Uterus (tissue), 3 donors: ENCODE measurements at regions not wholly inside any gene's neighbourhood (a gene's known extent, or its start where the extent isn't known, plus 50 kb on each side); places are given as distances from the start of the nearest gene placed in this dataset.

Experiments
- DNase-seq, 2 donors: peaks; one replicate each; pipeline ENCODE4 v3.0.0-alpha.2; 2019 to 2020
- H3K27ac ChIP-seq, 2 donors: fragments of 200-600 bp; sonication (generic); 1 replicate in 1 of 2; 2 replicates in 1 of 2; pipeline ENCODE4 v1.5.1; 2016 to 2018
- H3K27me3 ChIP-seq, 2 donors: fragments of 200-600 bp; sonication (generic); one replicate each; pipeline ENCODE4 v1.5.1; 2018 to 2019; ENCODE audit warnings: control low read depth in 1 of 2
- H3K36me3 ChIP-seq, 2 donors: fragments of 200-600 bp; sonication (generic); one replicate each; pipeline ENCODE4 v1.5.1; 2019; ENCODE audit warnings: control low read depth in 1 of 2
- H3K4me1 ChIP-seq, 2 donors: fragments of 200-600 bp; sonication (generic); one replicate each; pipeline ENCODE4 v1.5.1; 2018 to 2019; ENCODE audit warnings: control low read depth in 1 of 2
- H3K4me3 ChIP-seq, 2 donors: fragments of 200-600 bp; sonication (generic); 1 replicate in 1 of 2; 2 replicates in 1 of 2; pipeline ENCODE4 v1.5.1; 2018 to 2019; ENCODE audit warnings: mild to moderate bottlenecking in 1 of 2
- H3K9me3 ChIP-seq, 2 donors: fragments of 200-600 bp; sonication (generic); one replicate each; pipeline ENCODE4 v1.5.1; 2019; ENCODE audit warnings: control low read depth in 1 of 2
- CTCF ChIP-seq, 4 experiments: fragments of 200-600 bp in 2 of 4; fragments of 450-650 bp in 2 of 4; sonication (generic) in 2 of 4; IDR thresholded peaks; one replicate each; pipeline ENCODE4 v1.5.1; 2016 to 2019; ENCODE audit warnings: antibody characterized with exemption in 4 of 4, mild to moderate bottlenecking in 2 of 4, moderate library complexity in 1 of 4
- POLR2A ChIP-seq, 2 donors: fragments of 450-650 bp; IDR thresholded peaks; one replicate each; pipeline ENCODE4 v1.6.1; 2016; ENCODE audit warnings: antibody characterized with exemption in 2 of 2, mild to moderate bottlenecking in 1 of 2, moderate library complexity in 1 of 2
- intact Hi-C: fragments of 100-400 bp; cut with DNase I; formaldehyde crosslinking; loops from one replicate; pipeline ENCODE4 v1.15.1; 2023; ENCODE audit warnings: low total_unique reads
- donor health status: DM: yes; HTN: yes; CAD: no.

DNA sequence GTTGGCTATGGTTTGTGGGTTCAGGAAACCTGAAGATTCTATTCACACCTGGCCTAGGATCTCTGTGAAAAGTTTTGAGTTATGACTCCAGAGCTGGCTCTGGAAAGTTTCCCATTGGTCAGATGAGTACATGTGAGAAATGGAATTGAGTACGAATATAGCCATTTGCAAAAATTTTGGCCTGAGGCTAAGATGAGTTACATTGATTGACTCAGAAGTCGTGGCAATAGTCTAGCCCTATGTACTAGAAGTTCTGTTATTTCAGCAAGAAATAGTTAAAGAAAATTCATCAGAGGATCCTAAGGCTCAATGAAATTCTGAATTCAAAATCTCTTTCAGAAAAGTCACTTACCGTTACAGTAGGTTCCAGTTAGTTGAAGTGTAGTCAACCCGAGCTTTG is 109.9 kb downstream of the PTCSC3 start:
- no peaks in the 10 kb centered on the region for H3K4me1 ChIP-seq
- DNase-seq: no peak
- no peak for TF ChIP-seq CTCF (IDR thresholded peaks at IDR 0.05)
- no peak for TF ChIP-seq POLR2A (IDR thresholded peaks at IDR 0.05)
- no peak overlapping the region for H3K4me3 ChIP-seq
- H3K27ac ChIP-seq: no peak overlapping the region
- no peaks in the 10 kb centered on the region for H3K9me3 ChIP-seq
- intact Hi-C loops: no loop called here
- no peaks in the 10 kb centered on the region for H3K27me3 ChIP-seq
- no peaks in the 10 kb centered on the region for H3K36me3 ChIP-seq

DNA sequence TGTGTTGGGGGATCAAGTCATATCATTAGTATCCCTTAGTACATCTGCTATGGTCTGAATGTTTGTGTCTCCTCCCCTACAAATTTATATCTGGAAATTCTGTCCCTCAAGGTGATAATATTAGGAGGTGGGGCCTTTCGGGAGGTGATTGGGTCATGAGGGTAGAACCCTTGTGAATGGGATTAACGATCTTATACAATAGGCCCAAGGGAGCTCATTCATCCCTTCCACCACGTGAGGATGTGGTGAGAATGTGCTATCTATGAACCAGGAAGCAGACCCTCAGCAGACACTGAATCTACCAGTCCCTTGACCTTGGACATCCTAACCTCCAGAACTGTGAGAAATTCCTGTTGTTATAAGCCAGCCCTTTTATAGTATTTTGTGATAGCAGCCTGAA is 110.7 kb downstream of the PTCSC3 start:
- H3K4me1 ChIP-seq: no peaks in the 10 kb centered on the region
- H3K4me3 ChIP-seq: no peak overlapping the region
- TF ChIP-seq CTCF (IDR thresholded peaks at IDR 0.05): no peak
- H3K36me3 ChIP-seq: no peaks in the 10 kb centered on the region
- no peak for DNase-seq
- no peaks in the 10 kb centered on the region for H3K27me3 ChIP-seq
- no peaks in the 10 kb centered on the region for H3K9me3 ChIP-seq
- intact Hi-C loops: no loop called here
- H3K27ac ChIP-seq: no peak overlapping the region

GRCh38 chr14:36059531-36059930 is 117.0 kb downstream of the PTCSC3 start:
- no peaks in the 10 kb centered on the region for H3K36me3 ChIP-seq
- no peaks in the 10 kb centered on the region for H3K4me1 ChIP-seq

DNA sequence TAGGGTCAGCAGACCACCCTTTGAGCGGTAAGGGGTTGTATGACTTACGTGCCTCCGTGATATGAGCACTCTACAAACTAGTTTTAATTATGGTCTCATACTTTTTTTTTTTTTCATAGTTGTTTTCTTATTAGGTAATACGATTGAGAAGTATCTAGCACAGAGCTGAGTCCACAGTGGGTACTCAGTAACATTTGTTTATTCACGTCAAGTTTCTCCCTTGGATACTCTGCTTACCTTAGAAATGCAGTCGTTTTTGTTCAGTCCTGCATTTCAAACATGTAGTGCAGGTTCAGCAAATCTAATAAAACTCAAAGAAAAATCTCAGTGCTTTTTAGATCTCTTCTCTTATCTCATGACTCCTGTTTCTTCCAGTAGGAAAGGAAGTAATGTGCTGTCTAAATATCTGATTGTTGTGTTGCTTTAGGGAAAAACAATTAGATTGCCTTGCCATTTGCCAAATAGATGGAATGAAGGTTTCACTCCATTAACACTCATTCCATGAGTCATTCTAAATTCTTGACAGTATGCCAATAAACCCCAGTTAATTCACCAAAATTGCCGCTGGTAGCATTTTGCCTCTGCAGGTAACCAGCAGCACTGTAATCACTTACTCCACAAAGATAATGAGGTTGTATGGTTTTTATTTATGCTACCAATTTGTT is 118.9 kb downstream of the PTCSC3 start:
- H3K27me3 ChIP-seq: no peaks in the 10 kb centered on the region
- H3K36me3 ChIP-seq: no peaks in the 10 kb centered on the region
- no peaks in the 10 kb centered on the region for H3K4me1 ChIP-seq
- H3K4me3 ChIP-seq: no peak overlapping the region
- TF ChIP-seq POLR2A (IDR thresholded peaks at IDR 0.05) (no peak), CTCF (IDR thresholded peaks at IDR 0.05) (no peak)
- no peak for DNase-seq
- no peak overlapping the region for H3K27ac ChIP-seq
- no peaks in the 10 kb centered on the region for H3K9me3 ChIP-seq
- intact Hi-C loops: no loop called here

More at GRCh38 chr14:36059531-36059930, 117.0 kb downstream of the PTCSC3 start:
- no peak for DNase-seq
- Histone ChIP-seq H3K27ac (no peak overlapping the region), H3K4me3 (no peak overlapping the region), H3K27me3 (no peaks in the 10 kb centered on the region), H3K9me3 (no peaks in the 10 kb centered on the region)
- TF ChIP-seq POLR2A (IDR thresholded peaks at IDR 0.05): no peak
- TF ChIP-seq CTCF (IDR thresholded peaks at IDR 0.05): no peak
- intact Hi-C loops: no loop called here

- intact Hi-C loops: no loop called here
- no peak overlapping the region for H3K4me3 ChIP-seq
- TF ChIP-seq POLR2A (IDR thresholded peaks at IDR 0.05) (no peak), CTCF (IDR thresholded peaks at IDR 0.05) (no peak)
- H3K9me3 ChIP-seq: no peaks in the 10 kb centered on the region
- no peaks in the 10 kb centered on the region for H3K36me3 ChIP-seq
- H3K4me1 ChIP-seq: no peaks in the 10 kb centered on the region
- H3K27me3 ChIP-seq: no peaks in the 10 kb centered on the region
- no peak overlapping the region for H3K27ac ChIP-seq
- DNase-seq: no peak
Measured at GRCh38 chr14:36056845-36057244, 119.7 kb downstream of the PTCSC3 start.
